ENCODE measurements at regions not wholly inside any gene's neighbourhood (a gene's known extent, or its start where the extent isn't known, plus 50 kb on each side); places are given as distances from the start of the nearest gene placed in this dataset.

- TF ChIP-seq, protein P1, sequence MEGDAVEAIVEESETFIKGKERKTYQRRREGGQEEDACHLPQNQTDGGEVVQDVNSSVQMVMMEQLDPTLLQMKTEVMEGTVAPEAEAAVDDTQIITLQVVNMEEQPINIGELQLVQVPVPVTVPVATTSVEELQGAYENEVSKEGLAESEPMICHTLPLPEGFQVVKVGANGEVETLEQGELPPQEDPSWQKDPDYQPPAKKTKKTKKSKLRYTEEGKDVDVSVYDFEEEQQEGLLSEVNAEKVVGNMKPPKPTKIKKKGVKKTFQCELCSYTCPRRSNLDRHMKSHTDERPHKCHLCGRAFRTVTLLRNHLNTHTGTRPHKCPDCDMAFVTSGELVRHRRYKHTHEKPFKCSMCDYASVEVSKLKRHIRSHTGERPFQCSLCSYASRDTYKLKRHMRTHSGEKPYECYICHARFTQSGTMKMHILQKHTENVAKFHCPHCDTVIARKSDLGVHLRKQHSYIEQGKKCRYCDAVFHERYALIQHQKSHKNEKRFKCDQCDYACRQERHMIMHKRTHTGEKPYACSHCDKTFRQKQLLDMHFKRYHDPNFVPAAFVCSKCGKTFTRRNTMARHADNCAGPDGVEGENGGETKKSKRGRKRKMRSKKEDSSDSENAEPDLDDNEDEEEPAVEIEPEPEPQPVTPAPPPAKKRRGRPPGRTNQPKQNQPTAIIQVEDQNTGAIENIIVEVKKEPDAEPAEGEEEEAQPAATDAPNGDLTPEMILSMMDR (IDR thresholded peaks at IDR 0.05; ENCODE audit: control insufficient read depth, extremely low read depth, insufficient read depth), result no peak
- H3K4me3 ChIP-seq (ENCODE audit: low read depth, low read length), result no peak overlapping the region
- no peak for DNase-seq (ENCODE audit: low read depth)
Observed at GRCh38 chr1:191641420-191642260, 516.6 kb upstream of the RGS18 start.

DNA sequence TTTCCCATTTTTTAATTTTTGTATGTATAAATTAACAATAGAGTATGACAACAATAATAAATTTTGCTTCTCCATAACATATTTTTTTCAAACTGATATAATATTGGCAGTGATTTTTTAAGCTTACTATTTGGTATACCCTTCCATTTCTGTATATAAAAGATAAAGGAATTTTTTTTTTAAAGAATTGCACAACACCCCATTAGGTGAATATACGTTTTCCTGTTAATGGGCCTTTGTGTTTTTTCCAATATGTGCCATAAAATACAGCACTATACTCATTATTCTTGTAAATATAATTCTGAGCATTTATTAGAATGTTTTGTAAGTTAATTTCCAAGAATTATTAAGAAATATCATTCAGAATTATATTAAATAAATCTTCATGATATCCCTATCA lies 515.2 kb upstream of the RGS18 start:
- no peak for DNase-seq (ENCODE audit: low read depth)
- no peak overlapping the region for H3K4me3 ChIP-seq (ENCODE audit: low read depth, low read length)
- TF ChIP-seq, protein P1 (IDR thresholded peaks at IDR 0.05; ENCODE audit: control insufficient read depth, extremely low read depth, insufficient read depth), result no peak

DNA sequence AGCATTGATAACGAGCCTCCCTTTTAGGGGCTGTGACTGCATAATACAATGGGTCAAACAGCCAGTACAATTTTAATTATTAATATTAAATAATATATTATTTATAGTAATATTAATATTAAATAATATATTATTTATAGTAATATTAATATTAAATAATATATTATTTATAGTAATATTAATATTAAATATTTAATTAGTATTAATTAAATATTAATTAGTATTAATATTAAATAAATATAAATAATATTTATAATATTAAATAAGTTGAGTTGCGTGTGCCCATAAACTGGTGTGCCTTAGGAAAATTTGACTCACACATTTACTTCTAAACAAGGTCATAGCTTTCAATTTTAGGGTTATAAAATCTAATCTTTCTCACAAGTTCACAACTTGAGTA lies 509.3 kb upstream of the RGS18 start:
- H3K4me3 ChIP-seq (ENCODE audit: low read depth, low read length), result no peak overlapping the region
- TF ChIP-seq, protein P1 (IDR thresholded peaks at IDR 0.05; ENCODE audit: control insufficient read depth, extremely low read depth, insufficient read depth), result no peak
- no peak for DNase-seq (ENCODE audit: low read depth)

DNA sequence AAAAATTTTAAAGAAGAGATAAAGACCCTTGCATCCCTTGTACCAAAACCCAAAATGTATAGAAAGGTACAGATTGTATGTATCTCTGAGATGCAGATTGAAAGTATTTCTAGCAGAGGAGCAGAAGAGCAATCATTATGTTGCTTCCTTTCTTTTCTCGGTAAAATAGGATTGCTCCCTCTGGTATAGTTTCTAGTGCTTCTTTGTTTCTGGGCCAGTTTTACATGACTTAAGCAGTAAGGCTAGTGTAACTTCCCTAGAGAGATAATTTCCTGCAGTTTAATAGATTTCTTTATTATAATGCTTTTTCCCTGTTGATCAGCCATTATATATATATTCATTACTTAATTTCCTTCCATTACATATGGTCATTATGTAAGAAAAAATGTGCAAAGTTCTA lies 496.2 kb upstream of the RGS18 start:
- no peak for DNase-seq (ENCODE audit: low read depth)
- TF ChIP-seq, protein P1 (IDR thresholded peaks at IDR 0.05; ENCODE audit: control insufficient read depth, extremely low read depth, insufficient read depth), result no peak
- no peak overlapping the region for H3K4me3 ChIP-seq (ENCODE audit: low read depth, low read length)

GRCh38 chr1:191662746-191663145 lies 495.5 kb upstream of the RGS18 start:
- H3K4me3 ChIP-seq (ENCODE audit: low read depth, low read length), result no peak overlapping the region
- TF ChIP-seq, protein P1 (IDR thresholded peaks at IDR 0.05; ENCODE audit: control insufficient read depth, extremely low read depth, insufficient read depth), result no peak
- DNase-seq (ENCODE audit: low read depth), result no peak

GRCh38 chr1:191668525-191668924 lies 489.7 kb upstream of the RGS18 start:
- TF ChIP-seq, protein P1 (IDR thresholded peaks at IDR 0.05; ENCODE audit: control insufficient read depth, extremely low read depth, insufficient read depth), result no peak
- no peak for DNase-seq (ENCODE audit: low read depth)
- H3K4me3 ChIP-seq (ENCODE audit: low read depth, low read length), result no peak overlapping the region

- no peak for DNase-seq (ENCODE audit: low read depth)
- no peak overlapping the region for H3K4me3 ChIP-seq (ENCODE audit: low read depth, low read length)
- TF ChIP-seq, protein P1 (IDR thresholded peaks at IDR 0.05; ENCODE audit: control insufficient read depth, extremely low read depth, insufficient read depth), result no peak
Observed at GRCh38 chr1:191669629-191670028, 488.6 kb upstream of the RGS18 start.

Measured in LNCaP clone FGC (cell line).